Epithelial cell of proximal tubule (primary cell): ENCODE measurements at regions not wholly inside any gene's neighbourhood (a gene's known extent, or its start where the extent isn't known, plus 50 kb on each side); places are given as distances from the start of the nearest gene placed in this dataset.

ENCODE experiments used
- DNase-seq: peaks from one replicate; pipeline ENCODE4 v3.0.0-alpha.2; 2011; ENCODE audit warnings: low read depth
- H3K4me3 ChIP-seq: 2 replicates; pipeline ENCODE4 v1.5.1; 2011; ENCODE audit warnings: low read depth, mild to moderate bottlenecking, low read length
- CTCF ChIP-seq: conservative IDR thresholded peaks from 2 replicates; pipeline ENCODE4 v1.5.1; 2012; ENCODE audit warnings: low read depth, mild to moderate bottlenecking, low read length

GRCh38 chr11:80122211-80122610 lies 681.4 kb upstream of the TENM4 start:
- no peak for DNase-seq
- no peak for TF ChIP-seq CTCF
- H3K4me3 ChIP-seq = no peak overlapping the region

- TF ChIP-seq CTCF = no peak
- no peak for DNase-seq
- H3K4me3 ChIP-seq = no peak overlapping the region
These were observed 677.2 kb upstream of the TENM4 start for GRCh38 chr11:80118073-80118472.

GRCh38 chr11:80116796-80117195 lies 676.0 kb upstream of the TENM4 start:
- DNase-seq = no peak
- H3K4me3 ChIP-seq = no peak overlapping the region
- TF ChIP-seq CTCF = no peak

GRCh38 chr11:80109652-80110051 lies 668.8 kb upstream of the TENM4 start:
- no peak for DNase-seq
- no peak for TF ChIP-seq CTCF

GRCh38 chr11:80109031-80109430 lies 668.2 kb upstream of the TENM4 start:
- DNase-seq = no peak
- no peak for TF ChIP-seq CTCF

More at GRCh38 chr11:80109652-80110051, 668.8 kb upstream of the TENM4 start:
- no peak overlapping the region for H3K4me3 ChIP-seq

GRCh38 chr11:80107415-80107814 lies 666.6 kb upstream of the TENM4 start:
- no peak for DNase-seq
- no peak overlapping the region for H3K4me3 ChIP-seq
- TF ChIP-seq CTCF = peak; percentile 53

More at GRCh38 chr11:80109031-80109430, 668.2 kb upstream of the TENM4 start:
- no peak overlapping the region for H3K4me3 ChIP-seq

- TF ChIP-seq CTCF = no peak
- H3K4me3 ChIP-seq = no peak overlapping the region
- no peak for DNase-seq
These were observed 663.4 kb upstream of the TENM4 start for GRCh38 chr11:80104191-80104590.
